Loucy (cell line): ENCODE measurements at regions not wholly inside any gene's neighbourhood (a gene's known extent, or its start where the extent isn't known, plus 50 kb on each side); places are given as distances from the start of the nearest gene placed in this dataset.

Experiments
- EZH2phosphoT487 ChIP-seq: fragments of 200-600 bp; IDR thresholded peaks from 2 replicates; pipeline ENCODE4 v1.6.1; 2018; ENCODE audit warnings: antibody characterized with exemption, mild to moderate bottlenecking, moderate library complexity, borderline replicate concordance
- TF ChIP-seq, protein P1 (sequence below): fragments of 200-600 bp; sonication (generic); conservative IDR thresholded peaks from 2 replicates; pipeline ENCODE4 v1.5.1; 2014; ENCODE audit warnings: mild to moderate bottlenecking, antibody characterized with exemption, low read length

DNA sequence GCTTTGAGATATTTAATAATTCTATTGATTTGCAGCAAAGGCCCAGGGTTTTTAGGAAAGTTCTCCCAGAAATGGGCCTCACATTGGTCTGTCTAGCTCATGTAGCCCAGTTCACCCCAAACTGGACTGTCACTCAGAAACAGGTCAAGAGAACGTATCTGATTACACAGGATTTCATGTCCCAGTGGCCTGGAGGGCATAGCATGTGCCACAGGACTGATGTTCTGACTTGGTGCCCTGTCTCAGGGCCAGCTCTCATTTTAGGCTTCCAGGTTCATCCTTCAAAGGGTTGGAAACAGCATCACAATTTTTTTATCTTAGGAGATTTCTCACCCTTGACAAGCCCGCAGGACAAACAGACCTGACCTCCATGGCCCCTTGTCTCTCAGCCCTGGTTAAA lies 398.4 kb upstream of the AZI2 start:
- TF ChIP-seq, protein P1, sequence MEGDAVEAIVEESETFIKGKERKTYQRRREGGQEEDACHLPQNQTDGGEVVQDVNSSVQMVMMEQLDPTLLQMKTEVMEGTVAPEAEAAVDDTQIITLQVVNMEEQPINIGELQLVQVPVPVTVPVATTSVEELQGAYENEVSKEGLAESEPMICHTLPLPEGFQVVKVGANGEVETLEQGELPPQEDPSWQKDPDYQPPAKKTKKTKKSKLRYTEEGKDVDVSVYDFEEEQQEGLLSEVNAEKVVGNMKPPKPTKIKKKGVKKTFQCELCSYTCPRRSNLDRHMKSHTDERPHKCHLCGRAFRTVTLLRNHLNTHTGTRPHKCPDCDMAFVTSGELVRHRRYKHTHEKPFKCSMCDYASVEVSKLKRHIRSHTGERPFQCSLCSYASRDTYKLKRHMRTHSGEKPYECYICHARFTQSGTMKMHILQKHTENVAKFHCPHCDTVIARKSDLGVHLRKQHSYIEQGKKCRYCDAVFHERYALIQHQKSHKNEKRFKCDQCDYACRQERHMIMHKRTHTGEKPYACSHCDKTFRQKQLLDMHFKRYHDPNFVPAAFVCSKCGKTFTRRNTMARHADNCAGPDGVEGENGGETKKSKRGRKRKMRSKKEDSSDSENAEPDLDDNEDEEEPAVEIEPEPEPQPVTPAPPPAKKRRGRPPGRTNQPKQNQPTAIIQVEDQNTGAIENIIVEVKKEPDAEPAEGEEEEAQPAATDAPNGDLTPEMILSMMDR: no peak
- no peak for TF ChIP-seq EZH2phosphoT487
